ENCODE measurements at regions not wholly inside any gene's neighbourhood (a gene's known extent, or its start where the extent isn't known, plus 50 kb on each side); places are given as distances from the start of the nearest gene placed in this dataset.

GRCh38 chr6:11921751-11922150 lies 90.4 kb upstream of the HIVEP1 start:
- Histone ChIP-seq H3K18ac (ENCODE audit: low read length) (no peak overlapping the region), H2BK5ac (ENCODE audit: low read length) (no peak overlapping the region), H2AK5ac (ENCODE audit: low read depth, low read length) (no peak overlapping the region), H3K27me3 (ENCODE audit: control insufficient read depth in 3 of 3, insufficient read depth in 3 of 3, low read depth in 1 of 3, low read length in 3 of 3) (no peaks in the 10 kb centered on the region), H3K4me1 (ENCODE audit: control insufficient read depth in 2 of 2, insufficient read depth in 1 of 2, low read depth in 1 of 2, low read length in 2 of 2) (peaks cover 12 to 13% of the 10 kb centered on the region in 2 donors), H2BK12ac (ENCODE audit: low read length) (no peak overlapping the region), H3K4ac (ENCODE audit: low read length) (no peak overlapping the region), H3K4me3 (ENCODE audit: low read length in 2 of 2) (no peak overlapping the region), H2BK120ac (ENCODE audit: low read depth, low read length) (no peak overlapping the region), H3K9me3 (replicated peaks in 1 of 2; ENCODE audit: control insufficient read depth in 2 of 2, insufficient read depth in 1 of 2, low read depth in 1 of 2, low read length in 2 of 2) (peaks cover 0 to 1% of the 10 kb centered on the region in 2 donors), H3K27ac (replicated peaks; ENCODE audit: low read length) (no peak overlapping the region), H2AFZ (ENCODE audit: low read length) (no peak overlapping the region), H4K91ac (ENCODE audit: low read depth, low read length, poor library complexity) (no peak overlapping the region), H3K79me1 (ENCODE audit: low read depth, low read length) (no peaks in the 10 kb centered on the region), H3K23ac (ENCODE audit: low read depth, low read length, poor library complexity) (no peak overlapping the region), H2BK15ac (ENCODE audit: low read length) (no peak overlapping the region), H3K36me3 (replicated peaks in 1 of 2; ENCODE audit: control insufficient read depth in 2 of 2, insufficient read depth in 2 of 2, low read length in 2 of 2) (no peaks in the 10 kb centered on the region), H3K4me2 (ENCODE audit: insufficient read depth, low read length, poor library complexity, severe bottlenecking) (no peak overlapping the region), H4K8ac (ENCODE audit: low read depth, low read length) (no peak overlapping the region), H3K14ac (ENCODE audit: low read length) (no peak overlapping the region), H3K9ac (ENCODE audit: low read depth, low read length, poor library complexity) (no peak overlapping the region)
- WGBS, 2 donors (ENCODE audit: extremely low coverage in 2 of 2, insufficient read length in 2 of 2, insufficient replicate concordance in 1 of 2), result no CpG with 5 or more reads among the region's 2 CpGs
- DNase-seq (ENCODE audit: low spot score), result no peak

DNA sequence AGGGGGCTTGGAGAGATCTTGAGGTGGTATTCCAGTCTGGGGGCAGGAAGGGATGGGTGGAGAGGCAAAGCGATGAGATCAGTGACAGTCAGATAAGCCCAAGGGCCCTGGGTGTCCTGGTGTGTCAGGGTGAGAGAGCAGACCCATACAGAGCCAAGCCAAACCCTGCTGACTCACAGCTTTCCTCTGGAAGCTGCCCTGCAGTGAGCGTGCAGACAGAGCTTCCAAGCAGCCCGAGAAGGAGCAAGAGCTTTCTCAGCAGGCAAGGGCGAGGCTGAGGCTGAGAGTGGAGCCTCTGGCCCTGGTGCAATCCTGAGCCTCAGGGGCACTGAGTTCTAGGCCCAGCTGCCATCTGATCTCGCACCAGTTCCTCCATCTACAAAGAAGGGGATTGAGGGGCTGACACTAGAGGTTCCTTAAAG lies 91.1 kb upstream of the HIVEP1 start:
- no peak overlapping the region for H2BK12ac ChIP-seq (ENCODE audit: low read length)
- H2BK120ac ChIP-seq (ENCODE audit: low read depth, low read length), result no peak overlapping the region
- no peak overlapping the region for H2AK5ac ChIP-seq (ENCODE audit: low read depth, low read length)
- H4K8ac ChIP-seq (ENCODE audit: low read depth, low read length), result no peak overlapping the region
- no peak overlapping the region for H3K23ac ChIP-seq (ENCODE audit: low read depth, low read length, poor library complexity)
- no peak overlapping the region for H3K27ac ChIP-seq (replicated peaks; ENCODE audit: low read length)
- H3K36me3 ChIP-seq (replicated peaks in 1 of 2; ENCODE audit: control insufficient read depth in 2 of 2, insufficient read depth in 2 of 2, low read length in 2 of 2), result no peaks in the 10 kb centered on the region
- H2BK5ac ChIP-seq (ENCODE audit: low read length), result no peak overlapping the region
- H3K9me3 ChIP-seq (replicated peaks in 1 of 2; ENCODE audit: control insufficient read depth in 2 of 2, insufficient read depth in 1 of 2, low read depth in 1 of 2, low read length in 2 of 2), result peaks cover 0 to 1% of the 10 kb centered on the region in 2 donors
- no peak overlapping the region for H3K4ac ChIP-seq (ENCODE audit: low read length)
- no peak overlapping the region for H4K91ac ChIP-seq (ENCODE audit: low read depth, low read length, poor library complexity)
- WGBS, 2 donors (ENCODE audit: extremely low coverage in 2 of 2, insufficient read length in 2 of 2, insufficient replicate concordance in 1 of 2), result no CpG with 5 or more reads among the region's 5 CpGs
- H2AFZ ChIP-seq (ENCODE audit: low read length), result no peak overlapping the region
- no peak overlapping the region for H3K14ac ChIP-seq (ENCODE audit: low read length)
- no peak overlapping the region for H2BK15ac ChIP-seq (ENCODE audit: low read length)
- H3K9ac ChIP-seq (ENCODE audit: low read depth, low read length, poor library complexity), result no peak overlapping the region
- H3K18ac ChIP-seq (ENCODE audit: low read length), result peak overlapping the region; percentile 22
- H3K4me3 ChIP-seq (ENCODE audit: low read length in 2 of 2), result no peak overlapping the region
- DNase-seq (ENCODE audit: low spot score), result no peak
- H3K27me3 ChIP-seq (ENCODE audit: control insufficient read depth in 3 of 3, insufficient read depth in 3 of 3, low read depth in 1 of 3, low read length in 3 of 3), result no peaks in the 10 kb centered on the region
- no peaks in the 10 kb centered on the region for H3K79me1 ChIP-seq (ENCODE audit: low read depth, low read length)
- no peak overlapping the region for H3K4me2 ChIP-seq (ENCODE audit: insufficient read depth, low read length, poor library complexity, severe bottlenecking)
- peaks cover 12 to 13% of the 10 kb centered on the region in 2 donors for H3K4me1 ChIP-seq (ENCODE audit: control insufficient read depth in 2 of 2, insufficient read depth in 1 of 2, low read depth in 1 of 2, low read length in 2 of 2)

DNA sequence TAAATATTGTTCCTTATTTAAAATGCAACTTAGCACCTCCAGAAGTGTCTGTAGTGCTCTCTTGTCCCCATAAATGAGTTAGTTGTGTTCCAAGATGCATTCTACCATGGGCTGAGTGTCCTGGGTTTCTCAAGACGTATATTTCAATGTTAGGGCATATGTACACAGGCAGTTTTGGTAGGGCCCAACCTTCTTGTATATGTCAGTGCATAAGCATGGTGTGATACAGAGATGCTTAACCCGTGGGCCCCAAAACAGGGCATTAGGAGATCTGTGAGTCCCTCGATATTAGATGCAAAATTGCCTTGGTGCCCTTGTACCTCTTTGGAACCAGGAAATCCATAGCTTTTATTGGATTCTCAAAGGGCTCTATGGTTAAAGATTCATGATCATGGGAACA lies 91.5 kb upstream of the HIVEP1 start:
- Histone ChIP-seq H4K8ac (ENCODE audit: low read depth, low read length) (no peak overlapping the region), H3K27me3 (ENCODE audit: control insufficient read depth in 3 of 3, insufficient read depth in 3 of 3, low read depth in 1 of 3, low read length in 3 of 3) (no peaks in the 10 kb centered on the region), H3K4me2 (ENCODE audit: insufficient read depth, low read length, poor library complexity, severe bottlenecking) (no peak overlapping the region), H3K27ac (replicated peaks; ENCODE audit: low read length) (no peak overlapping the region), H2BK12ac (ENCODE audit: low read length) (no peak overlapping the region), H3K9ac (ENCODE audit: low read depth, low read length, poor library complexity) (no peak overlapping the region), H3K4me3 (ENCODE audit: low read length in 2 of 2) (no peak overlapping the region), H3K36me3 (replicated peaks in 1 of 2; ENCODE audit: control insufficient read depth in 2 of 2, insufficient read depth in 2 of 2, low read length in 2 of 2) (no peaks in the 10 kb centered on the region), H3K23ac (ENCODE audit: low read depth, low read length, poor library complexity) (no peak overlapping the region), H2AK5ac (ENCODE audit: low read depth, low read length) (no peak overlapping the region), H2BK5ac (ENCODE audit: low read length) (no peak overlapping the region), H3K14ac (ENCODE audit: low read length) (no peak overlapping the region), H4K91ac (ENCODE audit: low read depth, low read length, poor library complexity) (no peak overlapping the region), H3K4ac (ENCODE audit: low read length) (no peak overlapping the region), H3K18ac (ENCODE audit: low read length) (no peak overlapping the region), H2BK15ac (ENCODE audit: low read length) (no peak overlapping the region), H2AFZ (ENCODE audit: low read length) (no peak overlapping the region), H3K79me1 (ENCODE audit: low read depth, low read length) (no peaks in the 10 kb centered on the region), H3K4me1 (ENCODE audit: control insufficient read depth in 2 of 2, insufficient read depth in 1 of 2, low read depth in 1 of 2, low read length in 2 of 2) (peaks cover 12 to 13% of the 10 kb centered on the region in 2 donors), H2BK120ac (ENCODE audit: low read depth, low read length) (no peak overlapping the region), H3K9me3 (replicated peaks in 1 of 2; ENCODE audit: control insufficient read depth in 2 of 2, insufficient read depth in 1 of 2, low read depth in 1 of 2, low read length in 2 of 2) (no peaks in the 10 kb centered on the region)
- WGBS, 2 donors (ENCODE audit: extremely low coverage in 2 of 2, insufficient read length in 2 of 2, insufficient replicate concordance in 1 of 2), result no CpG with 5 or more reads among the region's 3 CpGs
- DNase-seq (ENCODE audit: low spot score), result no peak

DNA sequence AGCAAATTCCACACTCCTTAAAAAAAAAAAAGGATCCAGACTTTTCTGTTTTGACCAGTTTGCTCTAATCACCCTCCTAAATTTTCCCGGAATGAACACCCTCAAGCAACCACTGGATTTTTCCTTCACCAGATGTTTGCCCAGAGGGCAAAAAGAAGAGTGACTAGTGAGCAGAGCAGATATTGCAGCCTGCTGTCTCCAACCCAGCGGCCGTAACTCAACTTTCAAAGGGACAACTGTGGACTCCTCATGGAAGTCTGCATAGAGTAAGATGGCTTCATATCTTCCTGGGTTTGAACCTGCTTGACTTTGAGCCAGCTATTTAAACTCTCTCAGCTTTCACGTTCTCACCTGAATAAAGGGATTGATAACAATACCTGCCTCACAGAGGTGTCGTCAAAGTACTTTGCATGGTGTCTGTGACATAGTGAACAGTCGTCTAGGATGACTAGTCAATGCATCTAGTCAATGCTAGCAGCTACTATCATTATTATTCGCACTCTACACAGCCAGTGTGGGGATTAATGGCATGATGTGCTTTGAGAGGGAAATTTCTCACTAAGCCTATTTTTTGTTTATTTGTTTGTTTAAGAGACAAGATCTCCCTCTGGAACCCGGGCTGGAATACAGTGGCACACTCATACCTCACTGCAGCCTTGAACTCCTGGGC lies 92.2 kb upstream of the HIVEP1 start:
- H3K4ac ChIP-seq (ENCODE audit: low read length), result no peak overlapping the region
- no CpG with 5 or more reads among the region's 8 CpGs for WGBS, 2 donors (ENCODE audit: extremely low coverage in 2 of 2, insufficient read length in 2 of 2, insufficient replicate concordance in 1 of 2)
- no peak overlapping the region for H3K14ac ChIP-seq (ENCODE audit: low read length)
- H2BK15ac ChIP-seq (ENCODE audit: low read length), result no peak overlapping the region
- no peak overlapping the region for H2BK120ac ChIP-seq (ENCODE audit: low read depth, low read length)
- no peak overlapping the region for H3K23ac ChIP-seq (ENCODE audit: low read depth, low read length, poor library complexity)
- no peaks in the 10 kb centered on the region for H3K79me1 ChIP-seq (ENCODE audit: low read depth, low read length)
- no peak overlapping the region for H3K27ac ChIP-seq (replicated peaks; ENCODE audit: low read length)
- H4K8ac ChIP-seq (ENCODE audit: low read depth, low read length), result no peak overlapping the region
- no peak overlapping the region for H2BK5ac ChIP-seq (ENCODE audit: low read length)
- no peak overlapping the region for H4K91ac ChIP-seq (ENCODE audit: low read depth, low read length, poor library complexity)
- no peaks in the 10 kb centered on the region for H3K27me3 ChIP-seq (ENCODE audit: control insufficient read depth in 3 of 3, insufficient read depth in 3 of 3, low read depth in 1 of 3, low read length in 3 of 3)
- H3K4me2 ChIP-seq (ENCODE audit: insufficient read depth, low read length, poor library complexity, severe bottlenecking), result no peak overlapping the region
- no peak overlapping the region for H2AK5ac ChIP-seq (ENCODE audit: low read depth, low read length)
- no peaks in the 10 kb centered on the region for H3K9me3 ChIP-seq (replicated peaks in 1 of 2; ENCODE audit: control insufficient read depth in 2 of 2, insufficient read depth in 1 of 2, low read depth in 1 of 2, low read length in 2 of 2)
- H2AFZ ChIP-seq (ENCODE audit: low read length), result no peak overlapping the region
- no peak overlapping the region for H3K4me3 ChIP-seq (ENCODE audit: low read length in 2 of 2)
- H3K9ac ChIP-seq (ENCODE audit: low read depth, low read length, poor library complexity), result no peak overlapping the region
- H3K36me3 ChIP-seq (replicated peaks in 1 of 2; ENCODE audit: control insufficient read depth in 2 of 2, insufficient read depth in 2 of 2, low read length in 2 of 2), result no peaks in the 10 kb centered on the region
- H3K4me1 ChIP-seq (ENCODE audit: control insufficient read depth in 2 of 2, insufficient read depth in 1 of 2, low read depth in 1 of 2, low read length in 2 of 2), result peaks cover 12 to 13% of the 10 kb centered on the region in 2 donors
- DNase-seq (ENCODE audit: low spot score), result no peak
- no peak overlapping the region for H3K18ac ChIP-seq (ENCODE audit: low read length)
- no peak overlapping the region for H2BK12ac ChIP-seq (ENCODE audit: low read length)
